NT2/D1 (cell line): ENCODE measurements at regions not wholly inside any gene's neighbourhood (a gene's known extent, or its start where the extent isn't known, plus 50 kb on each side); places are given as distances from the start of the nearest gene placed in this dataset.

Source experiments
- SUZ12 ChIP-seq: IDR thresholded peaks from 2 replicates; pipeline ENCODE4 v1.6.1; 2011; ENCODE audit not compliant: insufficient read length, insufficient read depth; ENCODE audit errors: extremely low read depth
- YY1 ChIP-seq: IDR thresholded peaks from 2 replicates; pipeline ENCODE4 v1.6.1; 2011; ENCODE audit not compliant: insufficient read length, insufficient read depth

- no peak for TF ChIP-seq YY1
- no peak for TF ChIP-seq SUZ12
Observed at GRCh38 chr6:164870164-164870563, 439.2 kb downstream of the C6orf118 start.
